Dedifferentiated amniotic fluid mesenchymal stem cell (primary cell): ENCODE measurements at regions not wholly inside any gene's neighbourhood (a gene's known extent, or its start where the extent isn't known, plus 50 kb on each side); places are given as distances from the start of the nearest gene placed in this dataset.

Experiments
- DNase-seq: peaks from one replicate; pipeline ENCODE4 v3.0.0-alpha.2; 2016; ENCODE audit errors: extremely low spot score

- DNase-seq = no peak
These were observed 376.2 kb downstream of the SOX11 start for GRCh38 chr2:6068429-6068828.

- no peak for DNase-seq
These were observed 377.2 kb downstream of the SOX11 start for GRCh38 chr2:6069381-6069780.

- DNase-seq = no peak
These were observed 379.3 kb downstream of the SOX11 start for GRCh38 chr2:6071519-6071918.

GRCh38 chr2:6072276-6072675 lies 380.1 kb downstream of the SOX11 start:
- DNase-seq = no peak

- DNase-seq = no peak
These were observed 380.6 kb downstream of the SOX11 start for GRCh38 chr2:6072768-6073167.

- no peak for DNase-seq
These were observed 381.3 kb downstream of the SOX11 start for GRCh38 chr2:6073191-6074088.

- DNase-seq = no peak
These were observed 382.0 kb downstream of the SOX11 start for GRCh38 chr2:6074089-6074643.

GRCh38 chr2:6077585-6077984 lies 385.4 kb downstream of the SOX11 start:
- DNase-seq = no peak

- no peak for DNase-seq
These were observed 386.2 kb downstream of the SOX11 start for GRCh38 chr2:6078414-6078813.

GRCh38 chr2:6079405-6079804 lies 387.2 kb downstream of the SOX11 start:
- DNase-seq = no peak

GRCh38 chr2:6080932-6081753 lies 389.0 kb downstream of the SOX11 start:
- DNase-seq = no peak

GRCh38 chr2:6081955-6082624 lies 389.9 kb downstream of the SOX11 start:
- DNase-seq = no peak

- no peak for DNase-seq
These were observed 390.4 kb downstream of the SOX11 start for GRCh38 chr2:6082625-6083018.

- no peak for DNase-seq
These were observed 391.0 kb downstream of the SOX11 start for GRCh38 chr2:6083136-6083535.

GRCh38 chr2:6089474-6089873 lies 397.3 kb downstream of the SOX11 start:
- no peak for DNase-seq

GRCh38 chr2:6103372-6103771 lies 411.2 kb downstream of the SOX11 start:
- DNase-seq = no peak

GRCh38 chr2:6103949-6104348 lies 411.8 kb downstream of the SOX11 start:
- DNase-seq = no peak

GRCh38 chr2:6107290-6107689 lies 415.1 kb downstream of the SOX11 start:
- no peak for DNase-seq

GRCh38 chr2:6109831-6110230 lies 417.6 kb downstream of the SOX11 start:
- DNase-seq = no peak

GRCh38 chr2:6111781-6112261 lies 419.6 kb downstream of the SOX11 start:
- DNase-seq = no peak

GRCh38 chr2:6113786-6114185 lies 421.6 kb downstream of the SOX11 start:
- no peak for DNase-seq

GRCh38 chr2:6127718-6128117 lies 435.5 kb downstream of the SOX11 start:
- no peak for DNase-seq
